BJ (cell line): ENCODE measurements at regions not wholly inside any gene's neighbourhood (a gene's known extent, or its start where the extent isn't known, plus 50 kb on each side); places are given as distances from the start of the nearest gene placed in this dataset.

Source experiments
- CTCF ChIA-PET: fragments of 350-600 bp; formaldehyde crosslinking; extraction: SDS; loops from one replicate; lab custom pipeline; 2021; ENCODE audit warnings: antibody characterized with exemption, inconsistent platforms; lab: Yijun Ruan, JAX
- POLR2A ChIA-PET: fragments of 300-600 bp; sonication (Branson Sonifier 250); formaldehyde crosslinking; extraction: SDS; loops from one replicate; lab custom pipeline; 2021; ENCODE audit warnings: antibody characterized with exemption; lab: Charles Lee
- DNase-seq: peaks from one replicate; pipeline ENCODE4 v3.0.0-alpha.2; 2011; ENCODE audit warnings: low read depth
- H3K27me3 ChIP-seq: 2 replicates; pipeline ENCODE4 v1.6.0; 2011; ENCODE audit warnings: low read length; ENCODE audit not compliant: control insufficient read depth, insufficient read depth
- H3K36me3 ChIP-seq: 2 replicates; pipeline ENCODE4 v1.5.1; 2011; ENCODE audit warnings: low read length; ENCODE audit not compliant: control insufficient read depth, insufficient read depth
- H3K4me3 ChIP-seq: 2 replicates; pipeline ENCODE4 v1.5.1; 2011; ENCODE audit warnings: low read depth, mild to moderate bottlenecking, control low read depth, low read length
- TF ChIP-seq, protein P1 (sequence below): IDR thresholded peaks from 2 replicates; pipeline ENCODE4 v1.5.1; 2011; ENCODE audit warnings: low read depth, mild to moderate bottlenecking, control low read depth, inconsistent platforms, low read length, moderate library complexity; ENCODE audit not compliant: insufficient read depth

DNA sequence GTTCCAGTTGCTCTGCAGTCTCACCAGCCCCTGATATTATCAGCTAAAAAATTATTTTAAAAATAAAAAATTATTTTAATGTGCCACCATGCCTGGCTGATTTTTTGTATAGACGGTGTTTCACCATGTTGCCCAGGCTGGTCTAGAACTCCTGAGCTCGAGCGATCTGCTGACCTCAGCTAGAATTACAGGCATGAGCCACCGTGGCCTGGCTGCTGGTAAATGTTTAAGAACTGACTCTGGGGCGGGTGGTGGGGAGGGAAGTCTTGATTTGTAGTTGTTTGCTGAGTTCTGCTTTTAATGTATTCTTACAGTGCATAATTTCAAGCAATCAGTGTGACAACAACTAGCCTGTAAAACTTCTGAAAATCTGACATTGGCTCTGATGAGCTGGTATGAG is 120.9 kb upstream of the PLET1 start:
- ChIA-PET POLR2A (no interaction called here), CTCF (no interaction called here)
- H3K27me3 ChIP-seq = peaks cover 1% of the 10 kb centered on the region; the same call in 1 of the 2 replicates
- H3K36me3 ChIP-seq = no peaks in the 10 kb centered on the region
- no peak for DNase-seq
- TF ChIP-seq, protein P1, sequence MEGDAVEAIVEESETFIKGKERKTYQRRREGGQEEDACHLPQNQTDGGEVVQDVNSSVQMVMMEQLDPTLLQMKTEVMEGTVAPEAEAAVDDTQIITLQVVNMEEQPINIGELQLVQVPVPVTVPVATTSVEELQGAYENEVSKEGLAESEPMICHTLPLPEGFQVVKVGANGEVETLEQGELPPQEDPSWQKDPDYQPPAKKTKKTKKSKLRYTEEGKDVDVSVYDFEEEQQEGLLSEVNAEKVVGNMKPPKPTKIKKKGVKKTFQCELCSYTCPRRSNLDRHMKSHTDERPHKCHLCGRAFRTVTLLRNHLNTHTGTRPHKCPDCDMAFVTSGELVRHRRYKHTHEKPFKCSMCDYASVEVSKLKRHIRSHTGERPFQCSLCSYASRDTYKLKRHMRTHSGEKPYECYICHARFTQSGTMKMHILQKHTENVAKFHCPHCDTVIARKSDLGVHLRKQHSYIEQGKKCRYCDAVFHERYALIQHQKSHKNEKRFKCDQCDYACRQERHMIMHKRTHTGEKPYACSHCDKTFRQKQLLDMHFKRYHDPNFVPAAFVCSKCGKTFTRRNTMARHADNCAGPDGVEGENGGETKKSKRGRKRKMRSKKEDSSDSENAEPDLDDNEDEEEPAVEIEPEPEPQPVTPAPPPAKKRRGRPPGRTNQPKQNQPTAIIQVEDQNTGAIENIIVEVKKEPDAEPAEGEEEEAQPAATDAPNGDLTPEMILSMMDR = no peak
- no peak overlapping the region for H3K4me3 ChIP-seq

DNA sequence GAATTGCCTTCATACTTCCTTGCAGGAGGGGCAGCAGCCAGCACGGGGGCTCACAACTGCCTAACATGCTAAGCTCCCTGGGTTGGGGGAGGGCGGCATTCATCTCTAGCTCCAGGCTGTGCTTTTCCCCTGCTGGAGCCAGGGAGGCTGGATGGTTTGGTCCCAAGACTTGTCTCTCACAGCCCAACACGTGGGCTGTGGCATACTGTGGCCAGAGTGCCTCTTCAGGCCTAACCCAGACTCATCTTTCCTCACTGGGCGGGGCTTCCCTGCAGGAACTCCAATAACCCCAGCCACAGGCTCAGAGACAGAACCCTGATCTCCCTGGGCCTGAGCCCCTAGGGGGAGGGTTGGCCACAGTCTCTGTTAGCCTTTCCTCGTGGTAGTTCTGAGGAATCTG is 121.9 kb upstream of the PLET1 start:
- H3K36me3 ChIP-seq = no peaks in the 10 kb centered on the region
- TF ChIP-seq, protein P1 = no peak
- no peak for DNase-seq
- H3K27me3 ChIP-seq = peaks cover 1% of the 10 kb centered on the region; the same call in 1 of the 2 replicates
- H3K4me3 ChIP-seq = no peak overlapping the region
- CTCF ChIA-PET = no interaction called here
- POLR2A ChIA-PET = no interaction called here

DNA sequence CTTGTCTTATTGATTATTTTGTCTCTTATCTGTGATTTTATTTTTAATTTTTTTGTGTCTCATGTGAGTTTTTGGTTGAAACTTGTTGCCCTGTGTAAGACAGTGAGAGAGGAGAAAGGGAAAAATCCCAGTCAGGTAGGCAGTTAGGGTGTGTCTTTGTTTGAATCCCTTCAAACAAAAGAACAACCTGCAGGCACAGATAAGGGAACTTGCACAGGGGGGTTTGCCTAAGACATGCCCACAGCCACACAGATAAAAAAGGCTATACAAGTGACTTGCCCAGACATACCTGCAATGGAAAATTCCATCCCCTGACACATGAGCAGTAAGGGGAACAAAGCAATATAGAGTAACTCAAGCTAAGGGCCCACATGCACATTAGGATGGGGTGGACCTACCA is 127.8 kb upstream of the PLET1 start:
- ChIA-PET CTCF (no interaction called here), POLR2A (no interaction called here)
- Histone ChIP-seq H3K4me3 (no peak overlapping the region), H3K27me3 (no peaks in the 10 kb centered on the region; the same call in 1 of the 2 replicates), H3K36me3 (no peaks in the 10 kb centered on the region)
- DNase-seq = no peak
- TF ChIP-seq, protein P1 = no peak

- TF ChIP-seq, protein P1 = no peak
- H3K36me3 ChIP-seq = no peaks in the 10 kb centered on the region
- no peak for DNase-seq
- POLR2A ChIA-PET = no interaction called here
- peaks cover 2% of the 10 kb centered on the region; the same call in 1 of the 2 replicates for H3K27me3 ChIP-seq
- CTCF ChIA-PET = no interaction called here
- H3K4me3 ChIP-seq = no peak overlapping the region
These were observed 130.4 kb upstream of the PLET1 start for GRCh38 chr11:112391086-112391485.

DNA sequence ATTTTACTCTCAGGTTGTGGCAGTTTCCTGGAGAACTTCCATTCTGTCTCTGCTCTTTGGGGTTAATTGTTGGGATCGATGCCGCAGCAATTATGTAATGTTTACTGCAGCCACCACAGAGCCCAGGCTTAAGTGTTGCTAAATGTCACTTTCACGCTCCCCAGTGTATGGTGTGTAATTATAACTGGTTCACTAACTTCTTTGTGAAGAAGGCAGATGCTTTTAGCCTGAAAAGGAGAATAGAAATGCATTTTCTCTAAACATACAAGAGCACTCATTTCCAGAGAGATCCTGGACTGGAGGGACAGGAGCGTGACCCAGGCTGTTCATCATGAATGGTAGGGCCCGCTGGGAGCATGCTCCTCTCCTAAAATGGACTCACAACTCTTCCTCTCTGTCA is 132.2 kb upstream of the PLET1 start:
- Histone ChIP-seq H3K27me3 (peaks cover 2% of the 10 kb centered on the region; the same call in 1 of the 2 replicates), H3K4me3 (no peak overlapping the region), H3K36me3 (no peaks in the 10 kb centered on the region)
- ChIA-PET POLR2A (interaction anchor here (0.7 kb wide), 1 partner anchor 27 kb away, joined by 12 read pairs; no protein-coding TSS in a partner anchor), CTCF (interaction anchor here (1.2 kb wide), 1 partner anchor 40 kb away, joined by 3 read pairs; no protein-coding TSS in a partner anchor)
- DNase-seq = no peak
- TF ChIP-seq, protein P1 = no peak
